H1 (cell line): ENCODE measurements at regions not wholly inside any gene's neighbourhood (a gene's known extent, or its start where the extent isn't known, plus 50 kb on each side); places are given as distances from the start of the nearest gene placed in this dataset.

Source experiments
- CEBPB ChIP-seq: IDR thresholded peaks from 2 replicates; pipeline ENCODE4 v1.6.1; 2012; ENCODE audit warnings: low read depth, low read length
- RXRA ChIP-seq: IDR thresholded peaks from 2 replicates; pipeline ENCODE4 v1.6.1; 2011; ENCODE audit warnings: low read depth, mild to moderate bottlenecking, low read length, moderate library complexity; ENCODE audit not compliant: insufficient read depth
- TF ChIP-seq, protein P1 (sequence below): IDR thresholded peaks from 2 replicates; pipeline ENCODE4 v1.6.1; 2012; ENCODE audit warnings: inconsistent platforms

GRCh38 chrX:3257471-3257870, 89.0 kb downstream of the MXRA5 start (continued):
- TF ChIP-seq CEBPB (no peak), RXRA (no peak)
- TF ChIP-seq, protein P1, sequence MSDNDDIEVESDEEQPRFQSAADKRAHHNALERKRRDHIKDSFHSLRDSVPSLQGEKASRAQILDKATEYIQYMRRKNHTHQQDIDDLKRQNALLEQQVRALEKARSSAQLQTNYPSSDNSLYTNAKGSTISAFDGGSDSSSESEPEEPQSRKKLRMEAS = no peak
